Lower leg skin (tissue), 3 donors: ENCODE measurements at regions not wholly inside any gene's neighbourhood (a gene's known extent, or its start where the extent isn't known, plus 50 kb on each side); places are given as distances from the start of the nearest gene placed in this dataset.

Experiments
- POLR2A ChIP-seq, 2 donors: fragments of 450-650 bp; IDR thresholded peaks; one replicate each; pipeline ENCODE4 v1.6.1; 2016 to 2017; ENCODE audit warnings: antibody characterized with exemption in 2 of 2, mild to moderate bottlenecking in 1 of 2, moderate library complexity in 1 of 2
- TF ChIP-seq, protein P1 (sequence below), 3 donors: fragments of 450-650 bp; IDR thresholded peaks; one replicate each; pipeline ENCODE4 v1.5.1; 2016; ENCODE audit warnings: antibody characterized with exemption in 3 of 3, mild to moderate bottlenecking in 3 of 3, moderate library complexity in 2 of 3

DNA sequence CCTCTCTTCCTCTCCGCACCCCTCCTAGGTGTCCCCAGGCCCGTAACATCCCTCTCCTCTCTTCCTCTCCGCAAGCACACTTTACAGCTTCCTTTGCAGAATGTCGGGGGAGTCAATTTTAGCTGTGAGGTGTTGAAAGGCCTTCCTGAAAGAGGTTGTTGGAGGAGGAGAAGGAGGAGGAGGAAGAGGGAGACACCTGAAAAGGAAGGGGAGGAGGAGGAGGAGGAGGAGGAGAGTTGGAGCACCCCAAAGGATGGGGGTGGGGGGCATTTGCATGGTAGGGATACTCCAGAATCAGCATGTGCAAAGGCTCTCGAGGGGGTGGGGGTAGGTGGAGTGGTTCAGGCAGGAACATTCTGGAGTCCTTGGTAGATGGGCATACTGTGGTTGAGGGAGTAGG, 1045.1 kb downstream of the TBC1D22A start:
- no peak for TF ChIP-seq POLR2A (IDR thresholded peaks at IDR 0.05)
- TF ChIP-seq, protein P1, sequence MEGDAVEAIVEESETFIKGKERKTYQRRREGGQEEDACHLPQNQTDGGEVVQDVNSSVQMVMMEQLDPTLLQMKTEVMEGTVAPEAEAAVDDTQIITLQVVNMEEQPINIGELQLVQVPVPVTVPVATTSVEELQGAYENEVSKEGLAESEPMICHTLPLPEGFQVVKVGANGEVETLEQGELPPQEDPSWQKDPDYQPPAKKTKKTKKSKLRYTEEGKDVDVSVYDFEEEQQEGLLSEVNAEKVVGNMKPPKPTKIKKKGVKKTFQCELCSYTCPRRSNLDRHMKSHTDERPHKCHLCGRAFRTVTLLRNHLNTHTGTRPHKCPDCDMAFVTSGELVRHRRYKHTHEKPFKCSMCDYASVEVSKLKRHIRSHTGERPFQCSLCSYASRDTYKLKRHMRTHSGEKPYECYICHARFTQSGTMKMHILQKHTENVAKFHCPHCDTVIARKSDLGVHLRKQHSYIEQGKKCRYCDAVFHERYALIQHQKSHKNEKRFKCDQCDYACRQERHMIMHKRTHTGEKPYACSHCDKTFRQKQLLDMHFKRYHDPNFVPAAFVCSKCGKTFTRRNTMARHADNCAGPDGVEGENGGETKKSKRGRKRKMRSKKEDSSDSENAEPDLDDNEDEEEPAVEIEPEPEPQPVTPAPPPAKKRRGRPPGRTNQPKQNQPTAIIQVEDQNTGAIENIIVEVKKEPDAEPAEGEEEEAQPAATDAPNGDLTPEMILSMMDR (IDR thresholded peaks at IDR 0.05): no peak
